ENCODE measurements at regions not wholly inside any gene's neighbourhood (a gene's known extent, or its start where the extent isn't known, plus 50 kb on each side); places are given as distances from the start of the nearest gene placed in this dataset.

- Histone ChIP-seq H3K27ac (ENCODE audit: poor library complexity, severe bottlenecking) (no peak overlapping the region), H3K9me3 (ENCODE audit: severe bottlenecking) (peaks cover 2% of the 10 kb centered on the region), H3K4me1 (ENCODE audit: insufficient read depth, poor library complexity, severe bottlenecking) (no peaks in the 10 kb centered on the region), H3K36me3 (ENCODE audit: low read depth) (no peaks in the 10 kb centered on the region), H3K27me3 (ENCODE audit: insufficient read depth, poor library complexity, severe bottlenecking) (no peaks in the 10 kb centered on the region), H3K4me3 (ENCODE audit: severe bottlenecking) (no peak overlapping the region)
- TF ChIP-seq CTCF (IDR thresholded peaks at IDR 0.05; ENCODE audit: poor library complexity, severe bottlenecking): no peak
- no peak for DNase-seq (ENCODE audit: low spot score)
- ATAC-seq (ENCODE audit: low read depth): no peak
These were observed 915.6 kb downstream of the TBC1D22A start for GRCh38 chr22:47678048-47678447.

- no peaks in the 10 kb centered on the region for H3K4me1 ChIP-seq (ENCODE audit: insufficient read depth, poor library complexity, severe bottlenecking)
- H3K27me3 ChIP-seq (ENCODE audit: insufficient read depth, poor library complexity, severe bottlenecking): no peaks in the 10 kb centered on the region
- H3K4me3 ChIP-seq (ENCODE audit: severe bottlenecking): no peak overlapping the region
- H3K36me3 ChIP-seq (ENCODE audit: low read depth): no peaks in the 10 kb centered on the region
- no peak for TF ChIP-seq CTCF (IDR thresholded peaks at IDR 0.05; ENCODE audit: poor library complexity, severe bottlenecking)
- ATAC-seq (ENCODE audit: low read depth) (no peak), DNase-seq (ENCODE audit: low spot score) (no peak)
- peaks cover 2% of the 10 kb centered on the region for H3K9me3 ChIP-seq (ENCODE audit: severe bottlenecking)
- no peak overlapping the region for H3K27ac ChIP-seq (ENCODE audit: poor library complexity, severe bottlenecking)
These were observed 914.2 kb downstream of the TBC1D22A start for GRCh38 chr22:47676685-47677084.

DNA sequence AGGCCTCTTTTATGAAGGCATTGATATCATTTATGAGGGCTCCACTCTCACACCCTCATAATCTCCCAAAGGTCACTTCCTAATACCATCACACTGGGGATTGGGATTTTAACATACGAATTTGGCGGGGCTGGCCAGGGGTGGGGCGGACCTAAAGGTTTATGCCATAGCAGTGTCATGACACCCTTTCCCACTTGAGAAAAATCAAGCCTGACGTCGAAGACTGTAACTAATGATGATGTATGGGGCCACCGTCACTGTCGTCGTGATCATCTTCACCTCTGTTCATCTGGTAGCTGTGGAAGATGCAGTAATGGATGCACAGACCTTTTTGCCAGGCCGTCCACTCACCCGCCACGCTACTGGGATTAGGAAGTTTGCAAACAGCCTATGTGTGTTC lies 912.1 kb downstream of the TBC1D22A start:
- Histone ChIP-seq H3K36me3 (ENCODE audit: low read depth) (no peaks in the 10 kb centered on the region), H3K4me3 (ENCODE audit: severe bottlenecking) (no peak overlapping the region), H3K4me1 (ENCODE audit: insufficient read depth, poor library complexity, severe bottlenecking) (no peaks in the 10 kb centered on the region), H3K27ac (ENCODE audit: poor library complexity, severe bottlenecking) (no peak overlapping the region), H3K9me3 (ENCODE audit: severe bottlenecking) (peaks cover 2% of the 10 kb centered on the region), H3K27me3 (ENCODE audit: insufficient read depth, poor library complexity, severe bottlenecking) (no peaks in the 10 kb centered on the region)
- no peak for TF ChIP-seq CTCF (IDR thresholded peaks at IDR 0.05; ENCODE audit: poor library complexity, severe bottlenecking)
- no peak for DNase-seq (ENCODE audit: low spot score)
- ATAC-seq (ENCODE audit: low read depth): no peak

DNA sequence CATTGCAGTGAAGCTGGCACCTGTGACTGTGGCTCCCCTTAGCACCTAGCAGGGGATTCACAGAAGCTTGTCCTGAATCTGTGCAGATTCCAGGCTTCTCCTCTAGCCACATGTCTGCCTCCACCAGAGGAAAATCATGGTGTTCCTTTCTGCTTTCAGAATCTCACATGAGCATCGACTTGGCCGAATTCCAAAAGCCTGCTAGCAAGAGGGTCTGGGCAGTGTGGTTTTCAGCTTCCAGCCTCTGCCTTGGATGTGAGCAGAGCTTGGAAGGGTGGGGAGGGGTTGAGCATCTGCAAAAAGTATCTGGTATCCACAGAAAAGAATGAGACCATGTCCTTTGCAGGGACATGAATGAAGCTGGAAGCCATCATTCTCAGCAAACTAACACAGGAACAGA lies 911.1 kb downstream of the TBC1D22A start:
- Histone ChIP-seq H3K27ac (ENCODE audit: poor library complexity, severe bottlenecking) (no peak overlapping the region), H3K4me1 (ENCODE audit: insufficient read depth, poor library complexity, severe bottlenecking) (no peaks in the 10 kb centered on the region), H3K27me3 (ENCODE audit: insufficient read depth, poor library complexity, severe bottlenecking) (no peaks in the 10 kb centered on the region), H3K9me3 (ENCODE audit: severe bottlenecking) (peaks cover 2% of the 10 kb centered on the region), H3K36me3 (ENCODE audit: low read depth) (no peaks in the 10 kb centered on the region), H3K4me3 (ENCODE audit: severe bottlenecking) (no peak overlapping the region)
- ATAC-seq (ENCODE audit: low read depth) (no peak), DNase-seq (ENCODE audit: low spot score) (no peak)
- TF ChIP-seq CTCF (IDR thresholded peaks at IDR 0.05; ENCODE audit: poor library complexity, severe bottlenecking): no peak

DNA sequence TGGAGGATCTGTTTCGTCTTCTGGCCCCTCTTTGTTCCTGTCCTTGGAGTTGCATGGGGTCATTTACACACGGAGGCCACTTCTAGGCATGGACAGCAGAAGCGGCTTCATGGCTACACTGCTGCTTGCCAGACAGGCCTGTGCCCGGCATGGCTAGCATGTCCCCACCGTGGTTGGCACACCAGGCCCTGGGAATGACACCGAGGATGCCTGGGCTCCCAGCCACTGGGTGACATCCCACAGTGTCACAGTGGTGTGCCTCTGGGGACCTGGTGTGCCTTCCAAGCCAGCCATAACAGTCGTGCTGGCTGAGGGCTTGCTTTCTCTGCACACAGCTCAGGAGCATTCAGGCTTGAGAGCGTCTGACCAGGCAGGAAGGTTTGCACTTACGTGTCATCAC lies 910.1 kb downstream of the TBC1D22A start:
- H3K27me3 ChIP-seq (ENCODE audit: insufficient read depth, poor library complexity, severe bottlenecking): no peaks in the 10 kb centered on the region
- ATAC-seq (ENCODE audit: low read depth): no peak
- no peak for TF ChIP-seq CTCF (IDR thresholded peaks at IDR 0.05; ENCODE audit: poor library complexity, severe bottlenecking)

More for the DNA sequence above, 910.1 kb downstream of the TBC1D22A start:
- Histone ChIP-seq H3K9me3 (ENCODE audit: severe bottlenecking) (no peaks in the 10 kb centered on the region), H3K4me3 (ENCODE audit: severe bottlenecking) (no peak overlapping the region), H3K4me1 (ENCODE audit: insufficient read depth, poor library complexity, severe bottlenecking) (no peaks in the 10 kb centered on the region), H3K27ac (ENCODE audit: poor library complexity, severe bottlenecking) (no peak overlapping the region), H3K36me3 (ENCODE audit: low read depth) (no peaks in the 10 kb centered on the region)
- DNase-seq (ENCODE audit: low spot score): no peak
